HEK293 (cell line): ENCODE measurements at regions not wholly inside any gene's neighbourhood (a gene's known extent, or its start where the extent isn't known, plus 50 kb on each side); places are given as distances from the start of the nearest gene placed in this dataset.
A peak's percentile ranks its signal among the peaks of the same experiment; 100 is the strongest.

Experiments
- CTCF ChIA-PET: fragments of 350-600 bp; formaldehyde crosslinking; extraction: SDS; loops from one replicate; lab custom pipeline; 2021; ENCODE audit warnings: antibody characterized with exemption; lab: Yijun Ruan, JAX
- POLR2A ChIA-PET: fragments of 300-600 bp; formaldehyde crosslinking; extraction: SDS; loops from one replicate; lab custom pipeline; 2020; ENCODE audit warnings: antibody characterized with exemption, inconsistent platforms; lab: Yijun Ruan, JAX
- H3K27ac ChIP-seq: fragments of 200-500 bp; sonication (Bioruptor generic); 2 replicates; pipeline ENCODE4 v1.5.1; 2014; ENCODE audit warnings: low read depth, low read length, control low read depth, inconsistent platforms; ENCODE audit errors: extremely low read depth
- H3K36me3 ChIP-seq, 2 experiments: fragments of 200-500 bp in 1 of 2; sonication (Bioruptor generic) in 1 of 2; 1 replicate in 1 of 2; 2 replicates in 1 of 2; pipeline ENCODE4 v1.5.1; 2014 to 2017; ENCODE audit warnings: inconsistent platforms in 2 of 2, low read length in 2 of 2; ENCODE audit not compliant: control insufficient read depth in 2 of 2, insufficient read depth in 1 of 2
- H3K4me1 ChIP-seq: fragments of 200-500 bp; sonication (Bioruptor generic); 2 replicates; pipeline ENCODE4 v1.5.1; 2014; ENCODE audit warnings: mild to moderate bottlenecking, low read length, inconsistent platforms; ENCODE audit not compliant: control insufficient read depth, insufficient read depth
- H3K4me3 ChIP-seq: 2 replicates; pipeline ENCODE4 v1.5.1; 2011; ENCODE audit warnings: low read depth, mild to moderate bottlenecking, control low read depth, low read length, moderate library complexity
- H3K9me3 ChIP-seq: fragments of 200-500 bp; sonication (Bioruptor generic); 2 replicates; pipeline ENCODE4 v1.5.1; 2014; ENCODE audit warnings: low read depth, low read length, inconsistent platforms; ENCODE audit not compliant: control insufficient read depth, insufficient read depth
- GLIS1 ChIP-seq: fragments of 450-650 bp; formaldehyde crosslinking; IDR thresholded peaks from 2 replicates; pipeline ENCODE4 v1.5.1; 2016; ENCODE audit warnings: missing biosample characterization, missing genetic modification characterization
- KLF1 ChIP-seq: fragments of 450-650 bp; formaldehyde crosslinking; IDR thresholded peaks from 2 replicates; pipeline ENCODE4 v1.5.1; 2016; ENCODE audit warnings: missing biosample characterization, missing genetic modification characterization
- MYNN ChIP-seq: fragments of 450-650 bp; formaldehyde crosslinking; IDR thresholded peaks from 2 replicates; pipeline ENCODE4 v1.5.1; 2016; ENCODE audit warnings: missing biosample characterization, missing genetic modification characterization, borderline replicate concordance
- PRDM10 ChIP-seq: fragments of 450-650 bp; formaldehyde crosslinking; IDR thresholded peaks from 2 replicates; pipeline ENCODE4 v1.5.1; 2016; ENCODE audit warnings: missing biosample characterization, missing genetic modification characterization
- REPIN1 ChIP-seq: fragments of 450-650 bp; formaldehyde crosslinking; IDR thresholded peaks from 2 replicates; pipeline ENCODE4 v1.5.1; 2017; ENCODE audit warnings: missing biosample characterization, missing genetic modification characterization, low read depth
- SETDB1 ChIP-seq: IDR thresholded peaks from one replicate; pipeline ENCODE4 v1.6.1; 2017; ENCODE audit warnings: mild to moderate bottlenecking, low read length, moderate library complexity, mixed read lengths; ENCODE audit not compliant: insufficient read length
- WT1 ChIP-seq: fragments of 450-650 bp; formaldehyde crosslinking; IDR thresholded peaks from 2 replicates; pipeline ENCODE4 v1.5.1; 2016; ENCODE audit warnings: missing biosample characterization, missing genetic modification characterization
- YY2 ChIP-seq: fragments of 450-650 bp; formaldehyde crosslinking; IDR thresholded peaks from 2 replicates; pipeline ENCODE4 v1.5.1; 2016; ENCODE audit warnings: missing biosample characterization, missing genetic modification characterization
- ZIC2 ChIP-seq: fragments of 450-650 bp; formaldehyde crosslinking; IDR thresholded peaks from 2 replicates; pipeline ENCODE4 v1.5.1; 2016; ENCODE audit warnings: missing biosample characterization, missing genetic modification characterization
- ZNF214 ChIP-seq: fragments of 450-650 bp; formaldehyde crosslinking; IDR thresholded peaks from 2 replicates; pipeline ENCODE4 v1.5.1; 2017; ENCODE audit warnings: missing biosample characterization, mild to moderate bottlenecking, missing genetic modification characterization, borderline replicate concordance
- ZNF274 ChIP-seq, 2 experiments: fragments of 200-500 bp in 1 of 2; fragments of 450-650 bp in 1 of 2; sonication (Bioruptor generic) in 1 of 2; formaldehyde crosslinking in 1 of 2; IDR thresholded peaks; 2 replicates each; pipeline versions ENCODE4 v1.5.1 to v1.6.1; 2014 to 2016; ENCODE audit warnings: borderline replicate concordance in 1 of 2, inconsistent platforms in 1 of 2, low read length in 1 of 2, missing biosample characterization in 1 of 2, missing genetic modification characterization in 1 of 2
- ZNF302 ChIP-seq: fragments of 450-650 bp; formaldehyde crosslinking; IDR thresholded peaks from 2 replicates; pipeline ENCODE4 v1.5.1; 2016; ENCODE audit warnings: missing biosample characterization, missing genetic modification characterization, low read depth
- ZNF341 ChIP-seq: fragments of 450-650 bp; formaldehyde crosslinking; IDR thresholded peaks from 2 replicates; pipeline ENCODE4; 2016; ENCODE audit warnings: low read depth, missing biosample characterization, missing genetic modification characterization
- ZNF529 ChIP-seq: fragments of 450-650 bp; formaldehyde crosslinking; IDR thresholded peaks from 2 replicates; pipeline ENCODE4 v1.5.1; 2017; ENCODE audit warnings: missing genetic modification characterization, missing biosample characterization; ENCODE audit not compliant: insufficient replicate concordance
- TF ChIP-seq, protein P1 (sequence below): fragments of 450-650 bp; formaldehyde crosslinking; IDR thresholded peaks from 2 replicates; pipeline ENCODE4 v1.5.1; 2016; ENCODE audit warnings: missing biosample characterization, missing genetic modification characterization
- TF ChIP-seq, protein P2 (sequence below): fragments of 450-650 bp; formaldehyde crosslinking; IDR thresholded peaks from 2 replicates; pipeline ENCODE4 v1.5.1; 2016; ENCODE audit warnings: missing biosample characterization, missing genetic modification characterization
- TF ChIP-seq, protein P3 (sequence below): fragments of 450-650 bp; formaldehyde crosslinking; IDR thresholded peaks from 2 replicates; pipeline ENCODE4 v1.5.1; 2016; ENCODE audit warnings: missing biosample characterization, missing genetic modification characterization

DNA sequence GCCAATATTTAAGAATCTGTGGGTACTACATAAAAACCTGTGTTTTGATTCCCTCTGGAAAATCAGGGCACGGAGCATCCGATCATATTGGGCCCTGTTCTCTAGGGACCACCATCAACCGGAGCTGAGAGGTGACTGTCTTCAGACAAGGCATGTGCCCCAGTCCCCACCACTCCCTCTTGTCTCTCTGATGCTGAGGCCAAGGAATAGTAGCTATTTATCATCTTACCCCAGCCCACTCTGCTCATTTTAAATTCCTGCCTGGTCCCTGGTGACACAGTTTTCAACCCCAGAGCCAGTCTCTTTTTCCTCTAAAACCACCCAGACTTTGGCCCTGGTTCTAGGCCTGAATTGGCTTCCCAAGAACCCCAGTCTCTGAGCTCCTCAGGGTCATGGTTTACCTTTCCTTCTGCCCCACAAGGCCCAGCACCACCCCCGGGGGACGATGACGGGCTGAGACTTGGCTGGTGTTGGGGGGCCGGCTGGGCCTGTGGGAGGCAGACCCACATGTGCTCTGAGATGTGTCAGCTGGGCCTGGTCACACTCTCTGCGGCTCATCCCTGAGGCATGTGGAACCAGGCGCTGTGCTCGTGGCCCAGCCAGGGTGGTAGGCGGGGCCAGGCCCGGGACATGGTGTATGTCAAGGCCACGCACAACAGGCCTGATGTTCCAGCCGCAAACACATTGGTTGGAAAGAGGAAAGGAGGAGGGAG lies 114.4 kb downstream of the CEBPB start:
- no peak overlapping the region for H3K4me3 ChIP-seq
- no peaks in the 10 kb centered on the region for H3K36me3 ChIP-seq
- CTCF ChIA-PET: no interaction called here
- no peak overlapping the region for H3K27ac ChIP-seq
- H3K9me3 ChIP-seq: no peaks in the 10 kb centered on the region
- POLR2A ChIA-PET: interaction anchor here (1.0 kb wide), 1 partner anchor 190 kb away, joined by 4 read pairs; no protein-coding TSS in a partner anchor
- TF ChIP-seq SETDB1 (no peak), PRDM10 (tag by site-specific recombination) (no peak), WT1 (tag by site-specific recombination) (no peak), ZNF302 (tag by site-specific recombination) (no peak), ZNF214 (tag by site-specific recombination) (no peak), MYNN (tag by site-specific recombination) (no peak), ZNF274 (IDR thresholded peaks at IDR 0.05; ENCODE audit: low read length) (no peak), ZNF274 (tag by site-specific recombination; IDR thresholded peaks at IDR 0.05; ENCODE audit: borderline replicate concordance) (no peak), REPIN1 (tag by site-specific recombination) (no peak), GLIS1 (tag by site-specific recombination) (no peak)
- TF ChIP-seq, protein P1, sequence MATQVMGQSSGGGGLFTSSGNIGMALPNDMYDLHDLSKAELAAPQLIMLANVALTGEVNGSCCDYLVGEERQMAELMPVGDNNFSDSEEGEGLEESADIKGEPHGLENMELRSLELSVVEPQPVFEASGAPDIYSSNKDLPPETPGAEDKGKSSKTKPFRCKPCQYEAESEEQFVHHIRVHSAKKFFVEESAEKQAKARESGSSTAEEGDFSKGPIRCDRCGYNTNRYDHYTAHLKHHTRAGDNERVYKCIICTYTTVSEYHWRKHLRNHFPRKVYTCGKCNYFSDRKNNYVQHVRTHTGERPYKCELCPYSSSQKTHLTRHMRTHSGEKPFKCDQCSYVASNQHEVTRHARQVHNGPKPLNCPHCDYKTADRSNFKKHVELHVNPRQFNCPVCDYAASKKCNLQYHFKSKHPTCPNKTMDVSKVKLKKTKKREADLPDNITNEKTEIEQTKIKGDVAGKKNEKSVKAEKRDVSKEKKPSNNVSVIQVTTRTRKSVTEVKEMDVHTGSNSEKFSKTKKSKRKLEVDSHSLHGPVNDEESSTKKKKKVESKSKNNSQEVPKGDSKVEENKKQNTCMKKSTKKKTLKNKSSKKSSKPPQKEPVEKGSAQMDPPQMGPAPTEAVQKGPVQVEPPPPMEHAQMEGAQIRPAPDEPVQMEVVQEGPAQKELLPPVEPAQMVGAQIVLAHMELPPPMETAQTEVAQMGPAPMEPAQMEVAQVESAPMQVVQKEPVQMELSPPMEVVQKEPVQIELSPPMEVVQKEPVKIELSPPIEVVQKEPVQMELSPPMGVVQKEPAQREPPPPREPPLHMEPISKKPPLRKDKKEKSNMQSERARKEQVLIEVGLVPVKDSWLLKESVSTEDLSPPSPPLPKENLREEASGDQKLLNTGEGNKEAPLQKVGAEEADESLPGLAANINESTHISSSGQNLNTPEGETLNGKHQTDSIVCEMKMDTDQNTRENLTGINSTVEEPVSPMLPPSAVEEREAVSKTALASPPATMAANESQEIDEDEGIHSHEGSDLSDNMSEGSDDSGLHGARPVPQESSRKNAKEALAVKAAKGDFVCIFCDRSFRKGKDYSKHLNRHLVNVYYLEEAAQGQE (tag by site-specific recombination): no peak
- TF ChIP-seq, protein P2, sequence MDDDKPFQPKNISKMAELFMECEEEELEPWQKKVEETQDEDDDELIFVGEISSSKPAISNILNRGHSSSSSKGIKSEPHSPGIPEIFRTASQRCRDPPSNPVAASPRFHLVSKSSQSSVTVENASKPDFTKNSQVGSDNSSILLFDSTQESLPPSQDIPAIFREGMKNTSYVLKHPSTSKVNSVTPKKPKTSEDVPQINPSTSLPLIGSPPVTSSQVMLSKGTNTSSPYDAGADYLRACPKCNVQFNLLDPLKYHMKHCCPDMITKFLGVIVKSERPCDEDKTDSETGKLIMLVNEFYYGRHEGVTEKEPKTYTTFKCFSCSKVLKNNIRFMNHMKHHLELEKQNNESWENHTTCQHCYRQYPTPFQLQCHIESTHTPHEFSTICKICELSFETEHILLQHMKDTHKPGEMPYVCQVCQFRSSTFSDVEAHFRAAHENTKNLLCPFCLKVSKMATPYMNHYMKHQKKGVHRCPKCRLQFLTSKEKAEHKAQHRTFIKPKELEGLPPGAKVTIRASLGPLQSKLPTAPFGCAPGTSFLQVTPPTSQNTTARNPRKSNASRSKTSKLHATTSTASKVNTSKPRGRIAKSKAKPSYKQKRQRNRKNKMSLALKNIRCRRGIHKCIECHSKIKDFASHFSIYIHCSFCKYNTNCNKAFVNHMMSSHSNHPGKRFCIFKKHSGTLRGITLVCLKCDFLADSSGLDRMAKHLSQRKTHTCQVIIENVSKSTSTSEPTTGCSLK (tag by site-specific recombination): no peak
- no peaks in the 10 kb centered on the region for H3K4me1 ChIP-seq

DNA sequence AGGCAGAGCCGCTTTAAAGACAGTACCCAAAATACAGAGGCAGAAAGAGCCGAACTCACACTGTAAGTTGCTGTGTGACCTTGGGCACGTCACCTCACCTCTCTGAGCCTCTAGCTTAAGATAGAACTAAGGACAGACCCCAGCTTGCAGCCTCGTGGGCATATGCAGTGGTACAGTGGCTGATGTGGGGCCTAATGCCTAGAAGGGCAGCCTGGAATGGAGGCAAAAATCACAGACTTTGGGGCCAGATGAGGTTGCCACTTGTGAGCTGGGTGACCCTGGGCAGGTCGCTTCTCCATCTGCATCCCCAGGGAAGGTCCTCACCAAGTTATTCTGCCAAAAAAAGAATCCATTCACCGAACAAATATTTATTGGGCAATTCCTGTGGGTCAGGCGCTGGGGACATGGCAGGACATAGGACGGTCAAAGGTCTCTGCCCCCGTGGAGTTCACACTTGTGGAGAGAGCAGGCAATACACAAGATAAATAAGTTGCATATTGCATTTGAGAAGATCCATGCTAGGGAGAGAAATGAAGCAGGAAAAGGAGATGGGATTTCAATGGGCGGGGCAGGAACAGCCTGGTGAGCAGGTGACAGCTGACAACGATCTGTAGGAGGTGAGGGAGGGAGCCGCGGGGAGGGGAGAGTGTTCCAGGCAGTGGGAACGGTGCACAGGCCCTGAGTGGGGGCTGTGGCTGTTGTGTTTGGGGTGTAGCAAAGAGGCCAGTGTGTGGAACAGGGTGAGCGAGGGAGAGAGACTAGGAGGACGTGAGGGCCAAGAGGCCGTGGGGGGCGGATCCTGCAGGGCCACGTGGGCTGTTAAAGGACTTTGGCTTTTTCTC lies 115.2 kb downstream of the CEBPB start:
- POLR2A ChIA-PET: interaction anchor here (1.5 kb wide), 1 partner anchor 15 kb away, joined by 7 read pairs; no protein-coding TSS in a partner anchor
- Histone ChIP-seq H3K36me3 (no peaks in the 10 kb centered on the region), H3K4me3 (no peak overlapping the region), H3K9me3 (no peaks in the 10 kb centered on the region), H3K4me1 (no peaks in the 10 kb centered on the region), H3K27ac (no peak overlapping the region)
- CTCF ChIA-PET: interaction anchor here (1.2 kb wide), 1 partner anchor 24 kb away, joined by 5 read pairs; no protein-coding TSS in a partner anchor
- TF ChIP-seq KLF1 (tag by site-specific recombination) (peak; percentile 73), ZNF341 (peak; percentile 67), ZNF529 (no peak), ZIC2 (tag by site-specific recombination) (peak; percentile 90), GLIS1 (tag by site-specific recombination) (peak; percentile 53), YY2 (tag by site-specific recombination) (no peak)
- TF ChIP-seq, protein P3, sequence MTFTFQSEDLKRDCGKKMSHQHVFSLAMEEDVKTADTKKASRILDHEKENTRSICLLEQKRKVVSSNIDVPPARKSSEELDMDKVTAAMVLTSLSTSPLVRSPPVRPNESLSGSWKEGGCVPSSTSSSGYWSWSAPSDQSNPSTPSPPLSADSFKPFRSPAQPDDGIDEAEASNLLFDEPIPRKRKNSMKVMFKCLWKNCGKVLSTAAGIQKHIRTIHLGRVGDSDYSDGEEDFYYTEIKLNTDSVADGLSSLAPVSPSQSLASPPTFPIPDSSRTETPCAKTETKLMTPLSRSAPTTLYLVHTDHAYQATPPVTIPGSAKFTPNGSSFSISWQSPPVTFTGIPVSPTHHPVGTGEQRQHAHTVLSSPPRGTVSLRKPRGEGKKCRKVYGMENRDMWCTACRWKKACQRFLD (tag by site-specific recombination): no peak
